ENCODE measurements at regions not wholly inside any gene's neighbourhood (a gene's known extent, or its start where the extent isn't known, plus 50 kb on each side); places are given as distances from the start of the nearest gene placed in this dataset.

DNA sequence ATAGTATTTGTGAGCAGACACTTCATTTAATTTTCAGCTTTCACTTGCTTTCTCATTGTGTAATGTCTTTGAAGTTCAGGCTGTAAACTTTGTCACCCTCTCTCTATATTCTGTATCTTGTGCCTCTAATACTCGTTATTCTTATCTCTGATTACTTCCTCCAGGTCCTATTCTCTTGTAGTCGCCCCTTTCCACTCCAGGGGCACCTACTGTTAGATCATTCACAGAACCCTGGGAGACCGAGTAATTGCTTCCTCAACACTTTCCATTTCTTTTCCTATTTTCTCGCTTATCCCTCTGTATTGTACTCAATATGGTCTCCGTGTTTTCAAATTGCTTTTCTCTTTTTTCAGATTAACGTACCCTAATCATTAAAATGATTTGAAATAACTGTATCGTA lies 93.9 kb upstream of the TDRD3 start:
- TF ChIP-seq, protein P1, sequence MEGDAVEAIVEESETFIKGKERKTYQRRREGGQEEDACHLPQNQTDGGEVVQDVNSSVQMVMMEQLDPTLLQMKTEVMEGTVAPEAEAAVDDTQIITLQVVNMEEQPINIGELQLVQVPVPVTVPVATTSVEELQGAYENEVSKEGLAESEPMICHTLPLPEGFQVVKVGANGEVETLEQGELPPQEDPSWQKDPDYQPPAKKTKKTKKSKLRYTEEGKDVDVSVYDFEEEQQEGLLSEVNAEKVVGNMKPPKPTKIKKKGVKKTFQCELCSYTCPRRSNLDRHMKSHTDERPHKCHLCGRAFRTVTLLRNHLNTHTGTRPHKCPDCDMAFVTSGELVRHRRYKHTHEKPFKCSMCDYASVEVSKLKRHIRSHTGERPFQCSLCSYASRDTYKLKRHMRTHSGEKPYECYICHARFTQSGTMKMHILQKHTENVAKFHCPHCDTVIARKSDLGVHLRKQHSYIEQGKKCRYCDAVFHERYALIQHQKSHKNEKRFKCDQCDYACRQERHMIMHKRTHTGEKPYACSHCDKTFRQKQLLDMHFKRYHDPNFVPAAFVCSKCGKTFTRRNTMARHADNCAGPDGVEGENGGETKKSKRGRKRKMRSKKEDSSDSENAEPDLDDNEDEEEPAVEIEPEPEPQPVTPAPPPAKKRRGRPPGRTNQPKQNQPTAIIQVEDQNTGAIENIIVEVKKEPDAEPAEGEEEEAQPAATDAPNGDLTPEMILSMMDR (IDR thresholded peaks at IDR 0.05), result no peak
- no peak for TF ChIP-seq EZH2 (IDR thresholded peaks at IDR 0.05; ENCODE audit: borderline replicate concordance, insufficient read depth, low read depth, low read length, poor library complexity, severe bottlenecking)

Measured in B cell (primary cell).